ENCODE measurements at regions not wholly inside any gene's neighbourhood (a gene's known extent, or its start where the extent isn't known, plus 50 kb on each side); places are given as distances from the start of the nearest gene placed in this dataset.

DNA sequence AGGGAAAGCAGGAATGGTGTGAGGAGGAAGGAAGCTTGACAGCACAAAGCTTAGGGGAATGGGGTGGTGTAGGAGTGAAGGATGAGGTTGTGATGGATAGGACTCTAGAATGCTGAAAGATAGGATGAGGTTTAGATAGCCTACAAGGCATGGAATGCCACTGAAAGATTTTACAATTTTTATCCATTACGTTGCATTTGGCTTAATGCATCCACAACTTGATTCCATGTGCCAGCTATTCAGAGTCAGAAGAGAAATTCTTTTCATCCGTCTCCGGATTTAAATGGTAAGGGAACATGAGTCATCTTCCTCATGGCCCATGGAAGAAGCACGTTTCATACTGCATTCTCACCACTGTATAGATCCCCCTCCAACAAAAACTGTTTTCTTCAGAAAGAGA, 212.4 kb upstream of the BMPER start:
- TF ChIP-seq, protein P1, sequence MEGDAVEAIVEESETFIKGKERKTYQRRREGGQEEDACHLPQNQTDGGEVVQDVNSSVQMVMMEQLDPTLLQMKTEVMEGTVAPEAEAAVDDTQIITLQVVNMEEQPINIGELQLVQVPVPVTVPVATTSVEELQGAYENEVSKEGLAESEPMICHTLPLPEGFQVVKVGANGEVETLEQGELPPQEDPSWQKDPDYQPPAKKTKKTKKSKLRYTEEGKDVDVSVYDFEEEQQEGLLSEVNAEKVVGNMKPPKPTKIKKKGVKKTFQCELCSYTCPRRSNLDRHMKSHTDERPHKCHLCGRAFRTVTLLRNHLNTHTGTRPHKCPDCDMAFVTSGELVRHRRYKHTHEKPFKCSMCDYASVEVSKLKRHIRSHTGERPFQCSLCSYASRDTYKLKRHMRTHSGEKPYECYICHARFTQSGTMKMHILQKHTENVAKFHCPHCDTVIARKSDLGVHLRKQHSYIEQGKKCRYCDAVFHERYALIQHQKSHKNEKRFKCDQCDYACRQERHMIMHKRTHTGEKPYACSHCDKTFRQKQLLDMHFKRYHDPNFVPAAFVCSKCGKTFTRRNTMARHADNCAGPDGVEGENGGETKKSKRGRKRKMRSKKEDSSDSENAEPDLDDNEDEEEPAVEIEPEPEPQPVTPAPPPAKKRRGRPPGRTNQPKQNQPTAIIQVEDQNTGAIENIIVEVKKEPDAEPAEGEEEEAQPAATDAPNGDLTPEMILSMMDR (IDR thresholded peaks at IDR 0.05) = no peak
- TF ChIP-seq POLR2A (IDR thresholded peaks at IDR 0.05) (no peak), POLR2AphosphoS5 (IDR thresholded peaks at IDR 0.05) (no peak)

All from suprapubic skin (tissue), 4 donors.